Chondrocyte (in vitro differentiated cells): ENCODE measurements at regions not wholly inside any gene's neighbourhood (a gene's known extent, or its start where the extent isn't known, plus 50 kb on each side); places are given as distances from the start of the nearest gene placed in this dataset.
A peak's percentile ranks its signal among the peaks of the same experiment; 100 is the strongest.

Experiments used
- DNase-seq: peaks from one replicate; pipeline ENCODE4 v3.0.0; 2021; ENCODE audit warnings: mixed read lengths, low spot score
- H3K27ac Mint-ChIP-seq: one replicate; pipeline ENCODE4 v1.8.0; 2021; ENCODE audit warnings: mild to moderate bottlenecking, moderate library complexity, mixed read lengths; ENCODE audit not compliant: unreplicated experiment
- H3K27me3 Mint-ChIP-seq: 2 replicates; pipeline ENCODE4 v1.8.0; 2021; ENCODE audit warnings: low read depth, mixed read lengths
- H3K36me3 Mint-ChIP-seq: 2 replicates; pipeline ENCODE4 v1.8.0; 2021; ENCODE audit warnings: low read depth, mixed read lengths
- H3K4me1 Mint-ChIP-seq: 2 replicates; pipeline ENCODE4 v1.8.0; 2021; ENCODE audit warnings: low read depth, mild to moderate bottlenecking, mixed read lengths
- H3K4me3 Mint-ChIP-seq: one replicate; pipeline ENCODE4 v1.8.0; 2021; ENCODE audit warnings: mild to moderate bottlenecking, moderate library complexity, mixed read lengths; ENCODE audit not compliant: unreplicated experiment
- H3K9me3 Mint-ChIP-seq: 2 replicates; pipeline ENCODE4 v1.8.0; 2021; ENCODE audit warnings: low read depth, mixed read lengths
- TF ChIP-seq, protein P1 (sequence below): fragments of 200-600 bp; sonication (generic); IDR thresholded peaks from 2 replicates; pipeline ENCODE4 v1.5.0; 2021; ENCODE audit warnings: antibody characterized with exemption, mild to moderate bottlenecking, moderate library complexity

- Mint-ChIP-seq H3K9me3 (no peaks in the 10 kb centered on the region), H3K4me1 (peaks cover 56% of the 10 kb centered on the region), H3K4me3 (no peak overlapping the region), H3K36me3 (no peaks in the 10 kb centered on the region), H3K27ac (no peak overlapping the region), H3K27me3 (no peaks in the 10 kb centered on the region)
- no peak for DNase-seq
- TF ChIP-seq, protein P1, sequence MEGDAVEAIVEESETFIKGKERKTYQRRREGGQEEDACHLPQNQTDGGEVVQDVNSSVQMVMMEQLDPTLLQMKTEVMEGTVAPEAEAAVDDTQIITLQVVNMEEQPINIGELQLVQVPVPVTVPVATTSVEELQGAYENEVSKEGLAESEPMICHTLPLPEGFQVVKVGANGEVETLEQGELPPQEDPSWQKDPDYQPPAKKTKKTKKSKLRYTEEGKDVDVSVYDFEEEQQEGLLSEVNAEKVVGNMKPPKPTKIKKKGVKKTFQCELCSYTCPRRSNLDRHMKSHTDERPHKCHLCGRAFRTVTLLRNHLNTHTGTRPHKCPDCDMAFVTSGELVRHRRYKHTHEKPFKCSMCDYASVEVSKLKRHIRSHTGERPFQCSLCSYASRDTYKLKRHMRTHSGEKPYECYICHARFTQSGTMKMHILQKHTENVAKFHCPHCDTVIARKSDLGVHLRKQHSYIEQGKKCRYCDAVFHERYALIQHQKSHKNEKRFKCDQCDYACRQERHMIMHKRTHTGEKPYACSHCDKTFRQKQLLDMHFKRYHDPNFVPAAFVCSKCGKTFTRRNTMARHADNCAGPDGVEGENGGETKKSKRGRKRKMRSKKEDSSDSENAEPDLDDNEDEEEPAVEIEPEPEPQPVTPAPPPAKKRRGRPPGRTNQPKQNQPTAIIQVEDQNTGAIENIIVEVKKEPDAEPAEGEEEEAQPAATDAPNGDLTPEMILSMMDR = no peak
Measured at GRCh38 chr15:35757361-35757760, 211.4 kb upstream of the DPH6 start.

DNA sequence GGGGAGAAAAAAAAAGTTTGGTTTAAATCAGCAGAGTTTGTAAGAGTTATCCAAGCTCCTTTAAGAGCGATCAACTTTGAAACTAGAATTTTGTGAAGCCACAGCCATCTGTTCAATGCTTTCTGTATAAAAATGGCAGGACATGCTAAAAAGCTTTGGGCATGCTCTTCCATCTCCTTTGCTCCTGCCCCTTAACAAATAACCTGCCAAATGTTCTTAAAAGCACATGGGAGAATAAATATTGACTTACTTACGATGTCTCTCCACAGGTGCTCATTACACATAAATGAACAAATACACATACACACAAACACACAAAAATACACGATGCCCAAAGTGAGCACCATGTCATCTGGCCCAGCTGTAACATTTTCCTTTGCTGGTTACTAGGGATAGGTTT lies 211.8 kb upstream of the DPH6 start:
- TF ChIP-seq, protein P1 = no peak
- H3K9me3 Mint-ChIP-seq = no peaks in the 10 kb centered on the region
- no peak overlapping the region for H3K27ac Mint-ChIP-seq
- H3K4me1 Mint-ChIP-seq = peaks cover 56% of the 10 kb centered on the region
- no peaks in the 10 kb centered on the region for H3K27me3 Mint-ChIP-seq
- no peaks in the 10 kb centered on the region for H3K36me3 Mint-ChIP-seq
- no peak overlapping the region for H3K4me3 Mint-ChIP-seq
- no peak for DNase-seq

DNA sequence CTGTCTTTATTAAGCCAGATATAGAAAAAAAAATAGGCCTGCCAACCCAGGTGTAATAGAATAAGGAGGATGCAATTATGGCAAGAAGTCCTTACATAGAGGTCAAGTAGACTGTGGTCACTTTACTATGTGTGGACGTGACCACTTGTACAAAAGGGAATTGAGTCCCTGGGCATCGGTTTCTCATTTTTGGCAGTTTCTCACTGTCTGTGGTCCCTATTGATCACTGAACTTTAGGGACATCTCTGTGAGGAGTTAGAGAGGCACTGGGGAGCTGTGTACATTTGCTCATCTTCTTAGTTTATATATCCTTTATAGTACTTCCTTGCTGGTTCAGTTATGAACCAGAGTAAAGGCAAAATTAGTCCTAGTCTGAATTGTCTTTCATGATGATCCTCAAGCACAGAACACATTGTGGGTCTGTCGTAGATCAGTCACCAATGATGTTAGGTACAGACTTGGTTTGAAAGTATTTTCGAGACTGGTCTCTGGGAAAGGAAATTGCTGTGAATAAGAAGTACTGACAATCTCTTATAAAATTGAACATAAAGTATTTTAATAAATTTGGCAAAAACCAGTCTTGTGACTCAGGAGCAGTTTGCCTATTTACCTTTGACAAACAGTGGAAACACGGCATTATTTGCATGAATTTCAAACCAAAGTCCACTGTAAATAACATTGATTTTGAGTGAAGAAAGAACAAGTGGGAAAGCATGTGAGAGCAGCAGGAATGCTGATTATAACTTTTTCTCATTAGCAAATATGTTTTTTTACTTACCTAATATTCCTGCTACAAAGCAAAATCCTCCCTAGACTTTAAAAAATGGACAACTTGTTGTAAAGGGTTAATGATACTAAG lies 218.9 kb upstream of the DPH6 start:
- Mint-ChIP-seq H3K27ac (no peak overlapping the region), H3K27me3 (no peaks in the 10 kb centered on the region)
- TF ChIP-seq, protein P1 = no peak

DNA sequence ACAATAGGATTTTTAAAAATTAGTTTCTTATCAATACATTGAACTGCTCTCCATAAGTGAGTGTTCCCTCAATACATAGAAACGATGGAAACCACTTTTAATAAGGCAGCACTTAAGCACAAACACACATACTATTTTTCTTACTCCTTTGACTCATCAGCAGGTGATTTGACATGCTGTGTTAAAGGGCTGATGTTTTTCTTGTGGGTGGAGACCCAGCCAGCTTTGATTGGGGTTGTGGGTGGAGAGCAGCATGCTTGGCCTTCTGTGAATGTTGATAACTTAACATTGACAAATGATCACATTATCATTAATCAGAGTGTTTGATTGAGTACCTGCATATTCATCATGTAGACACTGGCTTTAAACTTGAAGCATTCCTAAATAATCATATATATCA lies 223.0 kb upstream of the DPH6 start:
- peaks cover 42% of the 10 kb centered on the region for H3K4me1 Mint-ChIP-seq
- TF ChIP-seq, protein P1 = no peak
- no peaks in the 10 kb centered on the region for H3K36me3 Mint-ChIP-seq
- no peak overlapping the region for H3K4me3 Mint-ChIP-seq
- H3K27me3 Mint-ChIP-seq = no peaks in the 10 kb centered on the region
- H3K27ac Mint-ChIP-seq = peak overlapping the region; percentile 36
- no peak for DNase-seq
- H3K9me3 Mint-ChIP-seq = no peaks in the 10 kb centered on the region

More for the DNA sequence above, 218.9 kb upstream of the DPH6 start:
- no peak for DNase-seq
- no peak overlapping the region for H3K4me3 Mint-ChIP-seq
- H3K9me3 Mint-ChIP-seq = no peaks in the 10 kb centered on the region
- H3K36me3 Mint-ChIP-seq = no peaks in the 10 kb centered on the region
- H3K4me1 Mint-ChIP-seq = peaks cover 27% of the 10 kb centered on the region

GRCh38 chr15:35769656-35770055 lies 223.7 kb upstream of the DPH6 start:
- Mint-ChIP-seq H3K27ac (no peak overlapping the region), H3K4me1 (peaks cover 42% of the 10 kb centered on the region), H3K4me3 (no peak overlapping the region), H3K9me3 (no peaks in the 10 kb centered on the region), H3K36me3 (no peaks in the 10 kb centered on the region), H3K27me3 (no peaks in the 10 kb centered on the region)
- TF ChIP-seq, protein P1 = no peak
- no peak for DNase-seq
